GM19372 (cell line): ENCODE measurements at regions not wholly inside any gene's neighbourhood (a gene's known extent, or its start where the extent isn't known, plus 50 kb on each side); places are given as distances from the start of the nearest gene placed in this dataset.

ENCODE experiments used
- ATAC-seq: cut with Tn5 transposase; IDR thresholded peaks from one replicate; pipeline ENCODE4 v1.9.1; 2021; ENCODE audit warnings: mild to moderate bottlenecking, low read depth, moderate library complexity; ENCODE audit not compliant: unreplicated experiment

GRCh38 chr7:16235147-16236114 lies 185.9 kb downstream of the CRPPA start:
- no peak for ATAC-seq

DNA sequence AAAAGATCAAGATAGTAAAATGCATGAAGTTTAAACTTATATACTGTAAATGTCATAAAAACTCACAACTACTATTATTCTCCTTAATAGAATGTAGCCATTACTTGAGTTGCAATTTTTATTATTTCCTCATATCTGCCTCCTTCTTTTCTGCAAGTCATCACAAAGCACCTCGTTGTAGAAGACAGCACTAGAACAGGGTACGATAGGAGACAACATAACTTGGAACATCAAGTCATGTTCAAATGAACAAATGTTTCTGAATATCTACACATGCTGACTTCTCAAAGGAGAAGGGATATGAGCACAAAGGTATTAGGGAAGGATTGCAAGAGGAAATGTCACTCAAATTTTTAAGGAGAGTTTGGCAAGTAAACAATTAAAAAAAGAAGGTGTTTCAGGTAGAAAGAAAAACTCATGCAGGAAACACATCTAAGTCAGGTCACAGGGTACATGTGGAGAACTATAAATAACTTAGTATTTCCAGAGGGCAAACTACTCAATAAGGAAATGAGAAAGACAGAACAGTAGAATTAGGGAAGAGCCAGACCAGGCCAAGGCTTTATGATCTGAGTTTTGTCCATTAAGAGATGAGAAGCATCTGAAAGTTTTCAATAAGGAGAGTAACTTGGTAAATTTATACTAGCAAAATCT lies 186.7 kb downstream of the CRPPA start:
- no peak for ATAC-seq

DNA sequence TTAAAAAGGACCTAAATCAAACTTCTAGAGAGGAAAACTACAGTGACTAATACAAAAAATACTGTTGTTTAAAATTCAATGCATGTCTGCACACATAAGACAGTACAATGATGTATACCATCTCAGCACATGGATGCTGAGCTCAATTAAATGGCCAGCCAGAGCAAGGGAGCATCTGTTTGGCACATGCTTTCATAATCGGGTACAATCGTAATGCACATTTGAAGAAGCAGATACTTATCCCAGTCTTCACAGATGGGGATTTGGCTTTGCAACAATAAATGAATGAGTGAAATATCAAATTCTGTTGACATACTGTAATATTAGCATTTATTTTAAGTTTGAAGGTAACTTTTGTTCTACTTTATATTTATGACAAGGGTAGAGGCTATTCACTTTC lies 187.8 kb downstream of the CRPPA start:
- no peak for ATAC-seq

GRCh38 chr7:16232273-16232672 lies 189.1 kb downstream of the CRPPA start:
- no peak for ATAC-seq

GRCh38 chr7:16223963-16224707 lies 197.2 kb downstream of the CRPPA start:
- ATAC-seq: no peak

GRCh38 chr7:16212610-16213009 lies 208.7 kb downstream of the CRPPA start:
- no peak for ATAC-seq

DNA sequence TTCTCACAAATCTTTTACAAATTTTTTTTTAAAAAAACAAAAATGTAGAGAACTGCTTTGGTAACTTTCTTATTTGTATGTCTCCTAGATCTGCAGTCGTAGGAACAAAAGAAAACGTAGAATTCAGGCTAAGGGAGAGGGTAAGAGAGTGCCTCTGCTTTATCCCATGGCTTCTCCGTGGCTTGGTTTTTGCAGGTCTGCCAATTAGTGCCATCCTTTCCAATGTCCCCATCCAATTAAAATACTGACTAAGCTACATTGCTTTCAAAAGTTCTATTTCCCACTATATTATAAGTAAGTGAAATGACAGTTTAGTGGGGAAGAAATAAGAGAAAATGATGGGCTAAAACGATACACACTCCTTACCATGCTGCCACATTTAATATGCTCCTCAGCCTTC lies 209.3 kb downstream of the CRPPA start:
- ATAC-seq: no peak

- no peak for ATAC-seq
These were observed 209.9 kb downstream of the CRPPA start for GRCh38 chr7:16211402-16211925.

DNA sequence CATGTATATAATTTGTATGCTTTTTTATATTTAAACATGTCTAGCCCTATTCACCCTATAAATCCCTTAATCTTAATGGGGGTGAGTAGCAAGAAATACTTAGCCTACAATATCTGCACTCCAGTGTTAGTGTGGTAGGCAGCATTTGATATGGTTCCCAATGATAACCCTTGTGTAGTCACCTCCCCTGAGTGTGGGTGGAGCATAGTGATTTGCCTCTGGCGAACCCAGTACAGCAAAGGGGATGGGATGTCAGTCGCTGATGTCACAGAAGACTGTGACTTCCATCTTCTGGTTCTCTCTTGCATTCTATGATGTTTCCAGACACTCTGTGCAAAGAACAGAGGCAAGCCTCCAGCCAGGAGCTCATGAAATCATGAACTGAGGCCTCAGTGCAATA lies 211.2 kb downstream of the CRPPA start:
- no peak for ATAC-seq

DNA sequence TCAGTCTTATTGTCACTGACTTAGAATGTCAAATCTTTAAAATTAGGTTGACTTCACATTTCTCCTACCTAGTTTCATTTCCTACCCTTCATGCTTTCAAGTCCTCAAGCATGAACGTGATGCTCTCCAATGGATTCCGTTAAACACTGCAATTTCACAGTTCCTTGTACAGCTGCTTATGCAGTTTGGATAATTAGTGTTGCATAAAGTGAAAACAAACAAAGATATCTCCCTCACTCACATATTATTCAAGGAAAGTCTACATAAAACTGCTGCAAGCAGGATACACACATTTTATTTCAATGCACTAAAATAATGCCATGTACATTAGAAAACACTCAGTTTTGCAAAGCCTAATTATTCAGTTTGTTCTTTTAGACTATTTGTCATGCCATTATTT lies 214.0 kb downstream of the CRPPA start:
- no peak for ATAC-seq

DNA sequence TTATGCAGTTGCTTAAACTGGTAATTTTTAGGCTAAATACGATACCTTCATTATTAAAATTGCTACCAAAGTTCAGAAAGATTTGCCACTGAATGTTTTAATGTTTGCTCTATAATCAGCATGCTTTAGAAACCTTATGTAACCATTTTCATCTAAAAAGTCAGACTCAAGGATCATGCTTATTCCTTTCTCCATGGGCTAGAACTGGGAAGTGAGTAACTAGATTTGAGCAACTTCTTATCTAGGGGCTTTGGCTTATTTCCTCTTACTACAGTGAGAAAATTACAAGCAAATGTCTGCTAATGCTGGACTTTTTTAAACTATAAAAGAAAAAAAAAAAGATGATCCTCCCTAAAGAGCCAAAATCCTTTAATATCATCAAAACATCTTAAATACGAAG lies 215.9 kb downstream of the CRPPA start:
- ATAC-seq: no peak

- ATAC-seq: no peak
These were observed 216.4 kb downstream of the CRPPA start for GRCh38 chr7:16204953-16205352.

- ATAC-seq: no peak
These were observed 218.3 kb downstream of the CRPPA start for GRCh38 chr7:16203065-16203464.

- ATAC-seq: no peak
These were observed 219.0 kb downstream of the CRPPA start for GRCh38 chr7:16202303-16202702.

DNA sequence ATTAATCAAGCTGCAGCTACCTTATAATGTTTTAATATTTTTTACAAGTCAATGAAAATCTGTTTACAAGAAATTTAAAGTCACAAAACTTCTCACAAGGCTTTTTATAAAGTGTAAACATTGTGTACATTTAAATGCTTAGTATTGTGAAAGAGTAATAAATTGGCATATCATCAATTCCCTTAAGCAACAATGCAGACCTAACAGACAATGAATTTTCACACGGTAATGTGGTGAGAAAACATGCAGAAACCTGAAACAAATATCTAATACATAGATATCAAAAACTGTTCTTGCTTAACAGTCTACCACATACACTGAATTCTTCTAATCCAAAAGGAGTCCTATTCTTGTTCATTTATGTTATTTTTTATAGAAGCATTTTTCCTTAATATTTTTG lies 220.7 kb downstream of the CRPPA start:
- no peak for ATAC-seq

GRCh38 chr7:16193631-16194030 lies 227.7 kb downstream of the CRPPA start:
- no peak for ATAC-seq

DNA sequence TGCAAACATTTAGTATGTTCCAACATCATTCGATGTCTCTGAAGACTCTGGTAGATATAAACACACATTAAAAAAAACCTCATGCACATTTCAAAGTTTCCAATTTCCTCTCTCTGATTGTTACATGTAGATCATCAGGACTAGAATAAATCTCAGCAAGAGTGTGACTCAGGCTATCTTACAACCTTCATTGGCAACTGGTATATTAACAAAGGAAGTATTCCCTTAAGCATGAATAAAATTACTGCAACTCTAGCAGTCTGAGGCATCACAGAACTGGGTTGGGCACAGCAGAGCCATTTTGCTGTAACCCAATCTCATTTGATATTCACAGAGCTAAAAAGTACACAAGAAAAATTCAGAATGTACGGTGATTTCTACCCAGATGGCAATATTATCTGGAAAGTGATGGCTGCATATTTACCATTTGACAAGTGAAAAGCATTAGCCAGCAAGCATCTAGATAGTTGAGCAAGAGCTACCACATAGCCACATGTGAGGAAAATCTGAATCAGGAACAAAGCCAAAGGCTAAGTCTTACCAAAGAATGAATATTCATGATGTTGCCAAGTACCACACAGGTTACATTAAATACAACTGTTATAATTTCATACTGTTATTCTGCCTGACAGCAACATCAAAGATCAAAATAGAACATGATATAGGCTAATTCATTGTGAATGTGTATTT lies 232.2 kb downstream of the CRPPA start:
- no peak for ATAC-seq

DNA sequence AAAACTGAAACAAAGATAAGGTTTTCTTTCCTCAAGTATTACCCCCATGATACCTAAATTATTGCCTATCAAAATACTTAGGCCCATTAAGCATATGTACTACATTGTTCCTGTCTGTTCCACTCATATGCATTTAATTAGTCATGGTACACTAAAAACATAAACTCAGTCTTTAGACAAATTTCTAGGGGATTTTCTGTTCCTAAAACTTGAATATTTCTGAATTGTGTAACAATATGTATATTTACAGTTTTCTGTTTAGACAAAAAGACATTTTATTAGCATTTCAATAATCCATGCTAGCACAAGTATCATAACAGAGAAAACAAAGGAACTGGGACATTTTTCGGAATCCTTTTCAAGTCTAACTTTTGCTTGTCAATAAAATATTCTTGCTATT lies 234.2 kb downstream of the CRPPA start:
- no peak for ATAC-seq

DNA sequence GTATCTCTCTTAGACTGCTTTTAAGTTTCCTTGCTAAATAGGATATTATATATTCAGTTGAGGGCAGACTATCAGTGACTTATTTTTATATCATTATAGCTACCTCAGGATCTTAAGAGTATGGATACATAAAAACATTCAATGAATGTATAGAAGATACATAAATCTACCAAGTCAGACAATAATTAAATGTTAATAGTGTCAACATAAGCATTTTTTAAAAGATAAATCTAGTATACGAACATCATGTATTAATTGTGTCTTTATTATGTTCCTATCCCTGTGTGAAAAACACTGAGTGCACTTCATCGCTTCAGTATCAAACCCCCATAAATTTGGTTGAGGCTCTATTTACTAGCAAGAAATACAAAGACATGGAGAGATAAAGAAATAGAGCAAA lies 242.8 kb downstream of the CRPPA start:
- ATAC-seq: no peak

DNA sequence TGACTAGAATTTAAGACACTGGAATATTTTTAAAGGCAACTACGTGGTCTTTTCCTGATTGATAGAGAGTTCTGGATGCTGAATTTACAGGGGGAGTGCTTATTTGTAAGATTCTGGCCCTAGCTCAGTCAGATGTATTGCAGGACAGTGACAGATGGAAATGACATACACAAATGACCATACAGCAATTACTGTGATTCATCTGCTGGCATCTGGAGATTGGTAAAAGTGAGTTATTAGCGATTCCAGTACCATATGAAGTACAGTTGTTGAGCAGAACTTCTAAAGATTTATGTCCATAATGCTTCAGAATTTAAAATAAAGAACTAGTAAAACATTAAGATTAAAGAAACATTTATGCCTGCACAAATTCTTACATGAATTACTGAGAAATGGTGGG lies 243.2 kb downstream of the CRPPA start:
- no peak for ATAC-seq
